Mesenchymal stem cell (in vitro differentiated cells and primary cell): ENCODE measurements at regions not wholly inside any gene's neighbourhood (a gene's known extent, or its start where the extent isn't known, plus 50 kb on each side); places are given as distances from the start of the nearest gene placed in this dataset.

Source experiments
- DNase-seq: peaks from one replicate; pipeline ENCODE4 v3.0.0-alpha.2; 2013
- H2AFZ ChIP-seq: one replicate; pipeline ENCODE4 v1.6.1; 2013; ENCODE audit warnings: low read depth, mild to moderate bottlenecking, control low read depth, inconsistent platforms, low read length, moderate library complexity
- H2AK5ac ChIP-seq: 2 replicates; pipeline ENCODE4 v1.6.1; 2013; ENCODE audit warnings: low read length, moderate library complexity, mild to moderate bottlenecking, inconsistent platforms; ENCODE audit not compliant: severe bottlenecking
- H2BK120ac ChIP-seq: one replicate; pipeline ENCODE4 v1.6.1; 2013; ENCODE audit warnings: low read depth, mild to moderate bottlenecking, inconsistent platforms, low read length, moderate library complexity
- H2BK12ac ChIP-seq, 2 experiments: one replicate each; pipeline ENCODE4 v1.6.1; 2013; ENCODE audit warnings: inconsistent platforms in 2 of 2, low read length in 2 of 2, mild to moderate bottlenecking in 2 of 2, moderate library complexity in 2 of 2, control low read depth in 1 of 2
- H2BK15ac ChIP-seq: one replicate; pipeline ENCODE4 v1.6.1; 2013; ENCODE audit warnings: mild to moderate bottlenecking, low read depth, inconsistent platforms; ENCODE audit not compliant: poor library complexity, severe bottlenecking
- H2BK5ac ChIP-seq: 2 replicates; pipeline ENCODE4 v1.6.1; 2013; ENCODE audit warnings: low read depth, mild to moderate bottlenecking, low read length, control low read depth, inconsistent platforms; ENCODE audit not compliant: poor library complexity, severe bottlenecking
- H3K14ac ChIP-seq, 2 experiments: one replicate each; pipeline ENCODE4 v1.6.1; 2013; ENCODE audit warnings: inconsistent platforms in 2 of 2, low read length in 2 of 2, control low read depth in 1 of 2, mild to moderate bottlenecking in 1 of 2, moderate library complexity in 1 of 2
- H3K18ac ChIP-seq, 2 experiments: one replicate each; pipeline ENCODE4 v1.6.1; 2013; ENCODE audit warnings: inconsistent platforms in 2 of 2, low read length in 2 of 2, control low read depth in 1 of 2, low read depth in 1 of 2, mild to moderate bottlenecking in 1 of 2
- H3K23ac ChIP-seq, 2 experiments: one replicate each; pipeline ENCODE4 v1.6.1; 2013; ENCODE audit warnings: inconsistent platforms in 2 of 2, low read length in 2 of 2, mild to moderate bottlenecking in 2 of 2, moderate library complexity in 2 of 2, control low read depth in 1 of 2
- H3K27ac ChIP-seq: 2 replicates; pipeline ENCODE4 v1.5.1; 2013; ENCODE audit warnings: mild to moderate bottlenecking, moderate library complexity, low read length, control low read depth, inconsistent platforms; ENCODE audit not compliant: poor library complexity, severe bottlenecking
- H3K27me3 ChIP-seq, 2 experiments: 2 replicates each; pipeline versions ENCODE4 v1.6.1 to v1.7.0; 2013; ENCODE audit warnings: low read length in 2 of 2, mild to moderate bottlenecking in 2 of 2, moderate library complexity in 2 of 2, control low read depth in 1 of 2, inconsistent platforms in 1 of 2; ENCODE audit not compliant: control insufficient read depth in 1 of 2, insufficient read depth in 1 of 2
- H3K36me3 ChIP-seq, 2 experiments: 2 replicates each; pipeline versions ENCODE4 v1.6.1 to v1.7.0; 2013; ENCODE audit warnings: low read length in 2 of 2, control low read depth in 1 of 2, inconsistent platforms in 1 of 2, low read depth in 1 of 2, mild to moderate bottlenecking in 1 of 2; ENCODE audit not compliant: insufficient read depth in 2 of 2, control insufficient read depth in 1 of 2
- H3K4ac ChIP-seq, 2 experiments: one replicate each; pipeline ENCODE4 v1.6.1; 2013; ENCODE audit warnings: inconsistent platforms in 2 of 2, low read length in 2 of 2, mild to moderate bottlenecking in 2 of 2, moderate library complexity in 2 of 2, control low read depth in 1 of 2, low read depth in 1 of 2
- H3K4me1 ChIP-seq: 2 replicates; pipeline ENCODE4 v1.6.1; 2013; ENCODE audit warnings: low read depth, low read length, control low read depth; ENCODE audit not compliant: control insufficient read depth, insufficient read depth
- H3K4me2 ChIP-seq: 2 replicates; pipeline ENCODE4 v1.6.1; 2013; ENCODE audit warnings: low read length, mild to moderate bottlenecking, inconsistent platforms; ENCODE audit not compliant: poor library complexity, severe bottlenecking
- H3K4me3 ChIP-seq, 2 experiments: 2 replicates each; pipeline versions ENCODE4 v1.5.1 to v1.7.0; 2013; ENCODE audit warnings: low read length in 2 of 2, mild to moderate bottlenecking in 2 of 2, control low read depth in 1 of 2, low read depth in 1 of 2; ENCODE audit not compliant: insufficient read depth in 1 of 2
- H3K79me1 ChIP-seq: replicated peaks from 2 replicates; pipeline ENCODE4 v1.6.1; 2013; ENCODE audit warnings: mild to moderate bottlenecking, control low read depth, low read length, inconsistent platforms; ENCODE audit not compliant: poor library complexity, severe bottlenecking
- H3K9ac ChIP-seq: 2 replicates; pipeline ENCODE4 v1.7.0; 2013; ENCODE audit warnings: mild to moderate bottlenecking, low read length, moderate library complexity
- H3K9me3 ChIP-seq: 2 replicates; pipeline ENCODE4 v1.7.0; 2013; ENCODE audit warnings: mild to moderate bottlenecking, low read length; ENCODE audit not compliant: control insufficient read depth
- H4K8ac ChIP-seq: one replicate; pipeline ENCODE4 v1.6.1; 2013; ENCODE audit warnings: inconsistent platforms, mild to moderate bottlenecking, low read length, moderate library complexity
- H4K91ac ChIP-seq: one replicate; pipeline ENCODE4 v1.6.1; 2013; ENCODE audit warnings: mild to moderate bottlenecking, low read length, inconsistent platforms
- WGBS: methylation state at CpG from one replicate; pipeline ENCODE4 v1.1.7; 2013; ENCODE audit warnings: mixed read lengths; 5-methylcytosine and 5-hydroxymethylcytosine counted together

- Histone ChIP-seq H3K9ac (no peak overlapping the region), H3K18ac (no peak overlapping the region), H2AK5ac (no peak overlapping the region), H2BK15ac (no peak overlapping the region), H3K79me1 (no peaks in the 10 kb centered on the region), H2BK5ac (no peak overlapping the region), H3K27ac (no peak overlapping the region), H3K4ac (no peak overlapping the region), H2BK120ac (no peak overlapping the region), H3K14ac (no peak overlapping the region), H3K4me2 (no peak overlapping the region), H2BK12ac (no peak overlapping the region), H3K9me3 (peaks cover 14% of the 10 kb centered on the region), H3K4me1 (no peaks in the 10 kb centered on the region), H4K91ac (no peak overlapping the region), H4K8ac (no peak overlapping the region), H3K4me3 (no peak overlapping the region), H3K27me3 (peaks cover 51 to 67% of the 10 kb centered on the region in 2 experiments), H3K23ac (no peak overlapping the region), H2AFZ (no peak overlapping the region), H3K36me3 (no peaks in the 10 kb centered on the region)
- 58% methylated on average over 3 of the region's 5 CpGs for WGBS
- no peak for DNase-seq
These were observed 116.6 kb upstream of the TOP3B start for GRCh38 chr22:22099194-22099486.

GRCh38 chr22:22098457-22099193 is 116.0 kb upstream of the TOP3B start:
- H4K91ac ChIP-seq = no peak overlapping the region
- no peak overlapping the region for H2AFZ ChIP-seq
- no peak overlapping the region for H2BK12ac ChIP-seq
- no peak overlapping the region for H3K4ac ChIP-seq
- 45% methylated on average over 9 of the region's 9 CpGs for whole genome bisulfite sequencing
- H3K4me3 ChIP-seq = no peak overlapping the region
- no peak overlapping the region for H3K4me2 ChIP-seq
- H2BK120ac ChIP-seq = no peak overlapping the region
- no peak overlapping the region for H2BK15ac ChIP-seq
- peaks cover 14% of the 10 kb centered on the region for H3K9me3 ChIP-seq
- no peaks in the 10 kb centered on the region for H3K4me1 ChIP-seq
- no peak overlapping the region for H3K27ac ChIP-seq
- no peak overlapping the region for H3K9ac ChIP-seq
- H3K27me3 ChIP-seq = peaks cover 52 to 70% of the 10 kb centered on the region in 2 experiments
- no peak for DNase-seq
- no peak overlapping the region for H3K23ac ChIP-seq
- no peak overlapping the region for H4K8ac ChIP-seq
- no peaks in the 10 kb centered on the region for H3K36me3 ChIP-seq
- H3K18ac ChIP-seq = no peak overlapping the region
- H2BK5ac ChIP-seq = no peak overlapping the region
- H3K79me1 ChIP-seq = no peaks in the 10 kb centered on the region
- no peak overlapping the region for H3K14ac ChIP-seq
- H2AK5ac ChIP-seq = no peak overlapping the region

- no peaks in the 10 kb centered on the region for H3K4me1 ChIP-seq
- H3K14ac ChIP-seq = no peak overlapping the region
- H3K27ac ChIP-seq = no peak overlapping the region
- H2BK12ac ChIP-seq = no peak overlapping the region
- no peak overlapping the region for H2BK5ac ChIP-seq
- H3K4ac ChIP-seq = no peak overlapping the region
- no peak overlapping the region for H3K18ac ChIP-seq
- H2BK15ac ChIP-seq = no peak overlapping the region
- H3K27me3 ChIP-seq = peaks cover 51 to 76% of the 10 kb centered on the region in 2 experiments
- H2AK5ac ChIP-seq = no peak overlapping the region
- H3K36me3 ChIP-seq = no peaks in the 10 kb centered on the region
- no peak overlapping the region for H3K4me3 ChIP-seq
- no peak overlapping the region for H2BK120ac ChIP-seq
- H3K9me3 ChIP-seq = peaks cover 14% of the 10 kb centered on the region
- H3K9ac ChIP-seq = no peak overlapping the region
- H3K79me1 ChIP-seq = no peaks in the 10 kb centered on the region
- H3K4me2 ChIP-seq = no peak overlapping the region
- H4K8ac ChIP-seq = no peak overlapping the region
- DNase-seq = no peak
- H2AFZ ChIP-seq = no peak overlapping the region
- H3K23ac ChIP-seq = no peak overlapping the region
- H4K91ac ChIP-seq = no peak overlapping the region
These were observed 115.2 kb upstream of the TOP3B start for GRCh38 chr22:22097727-22098228.

- no peak overlapping the region for H2AFZ ChIP-seq
- H3K14ac ChIP-seq = no peak overlapping the region
- H3K9me3 ChIP-seq = peaks cover 14% of the 10 kb centered on the region
- no peak overlapping the region for H3K18ac ChIP-seq
- no peak overlapping the region for H3K4ac ChIP-seq
- no peak overlapping the region for H4K8ac ChIP-seq
- no peak overlapping the region for H3K4me3 ChIP-seq
- H3K4me2 ChIP-seq = no peak overlapping the region
- no peak overlapping the region for H3K9ac ChIP-seq
- H2BK5ac ChIP-seq = no peak overlapping the region
- no peaks in the 10 kb centered on the region for H3K36me3 ChIP-seq
- no peak overlapping the region for H2BK15ac ChIP-seq
- H2BK12ac ChIP-seq = no peak overlapping the region
- no peak overlapping the region for H3K23ac ChIP-seq
- H2AK5ac ChIP-seq = no peak overlapping the region
- H3K27me3 ChIP-seq = peaks cover 54 to 79% of the 10 kb centered on the region in 2 experiments
- DNase-seq = no peak
- no peaks in the 10 kb centered on the region for H3K79me1 ChIP-seq
- H4K91ac ChIP-seq = no peak overlapping the region
- no peak overlapping the region for H3K27ac ChIP-seq
- H3K4me1 ChIP-seq = no peaks in the 10 kb centered on the region
- H2BK120ac ChIP-seq = no peak overlapping the region
- WGBS = 64% methylated on average over 5 of the region's 5 CpGs
These were observed 112.3 kb upstream of the TOP3B start for GRCh38 chr22:22094921-22095320.
